OCI-LY7 (cell line): ENCODE measurements at regions not wholly inside any gene's neighbourhood (a gene's known extent, or its start where the extent isn't known, plus 50 kb on each side); places are given as distances from the start of the nearest gene placed in this dataset.

Experiments
- BruUV-seq: library from RNA; stranded (reverse); fragments of 400-500 nt; replicated peaks from 2 replicates; lab custom pipeline; 2021; lab: Mats Ljungman, UMichigan
- CTCF ChIA-PET: fragments of 300-600 bp; sonication (Branson Sonifier 250); formaldehyde crosslinking; loops from one replicate; lab custom pipeline; 2022; ENCODE audit warnings: antibody characterized with exemption; ENCODE audit not compliant: unreplicated experiment; lab: Charles Lee
- POLR2A ChIA-PET: fragments of 300-600 bp; sonication (Branson Sonifier 250); formaldehyde crosslinking; loops from one replicate; lab custom pipeline; 2022; ENCODE audit warnings: antibody characterized with exemption; lab: Charles Lee
- DNase-seq: peaks from one replicate; pipeline ENCODE4 v3.0.0-alpha.2; 2015; ENCODE audit warnings: low spot score
- H2AFZ ChIP-seq: fragments of 200-600 bp; sonication (generic), shearing (Covaris generic); 2 replicates; pipeline ENCODE4 v1.6.1; 2014; ENCODE audit warnings: mild to moderate bottlenecking, antibody characterized with exemption, low read length, moderate library complexity
- H3K27ac ChIP-seq: fragments of 200-600 bp; sonication (generic); 2 replicates; pipeline ENCODE4 v1.5.1; 2014; ENCODE audit warnings: mixed run types, low read depth, mild to moderate bottlenecking, moderate library complexity, low read length, inconsistent platforms; ENCODE audit not compliant: poor library complexity, severe bottlenecking
- H3K36me3 ChIP-seq: fragments of 200-600 bp; sonication (generic); 2 replicates; pipeline ENCODE4 v1.6.1; 2014; ENCODE audit warnings: mild to moderate bottlenecking, antibody characterized with exemption, low read length, moderate library complexity, mixed read lengths; ENCODE audit not compliant: insufficient read depth
- H3K4me1 ChIP-seq: fragments of 200-600 bp; sonication (generic); 2 replicates; pipeline ENCODE4 v1.5.1; 2014; ENCODE audit warnings: mild to moderate bottlenecking, low read length; ENCODE audit not compliant: insufficient read depth, poor library complexity, severe bottlenecking
- H3K4me2 ChIP-seq: fragments of 200-600 bp; sonication (generic); 2 replicates; pipeline ENCODE4 v1.6.1; 2014; ENCODE audit warnings: mild to moderate bottlenecking, low read length
- H3K4me3 ChIP-seq: fragments of 200-600 bp; sonication (generic); 2 replicates; pipeline ENCODE4 v1.5.1; 2014; ENCODE audit warnings: mild to moderate bottlenecking, low read depth, low read length; ENCODE audit not compliant: poor library complexity, severe bottlenecking
- H3K79me2 ChIP-seq: fragments of 200-600 bp; sonication (generic); 2 replicates; pipeline ENCODE4 v1.6.1; 2016; ENCODE audit warnings: low read depth, mild to moderate bottlenecking, low read length, moderate library complexity, mixed read lengths; ENCODE audit not compliant: insufficient read depth
- H3K9me2 ChIP-seq: fragments of 200-600 bp; sonication (generic); 2 replicates; pipeline ENCODE4 v1.6.1; 2016; ENCODE audit warnings: mild to moderate bottlenecking, low read length, mixed read lengths; ENCODE audit not compliant: insufficient read depth
- H3K9me3 ChIP-seq: fragments of 200-600 bp; sonication (generic); 2 replicates; pipeline ENCODE4 v1.6.1; 2014; ENCODE audit warnings: mild to moderate bottlenecking, mixed run types, low read length, mixed read lengths
- H4K20me1 ChIP-seq: fragments of 200-600 bp; sonication (generic); 2 replicates; pipeline ENCODE4 v1.6.1; 2014; ENCODE audit warnings: mild to moderate bottlenecking, antibody characterized with exemption, low read length, moderate library complexity, mixed read lengths; ENCODE audit not compliant: insufficient read depth
- CTCF ChIP-seq: fragments of 200-600 bp; sonication (generic); conservative IDR thresholded peaks from 2 replicates; pipeline ENCODE4 v1.5.1; 2014; ENCODE audit warnings: mild to moderate bottlenecking, antibody characterized with exemption, low read length, moderate library complexity, mixed read lengths
- EZH2phosphoT487 ChIP-seq: fragments of 200-600 bp; sonication (generic); IDR thresholded peaks from 2 replicates; pipeline ENCODE4 v1.6.1; 2018; ENCODE audit warnings: low read depth, borderline replicate concordance, mild to moderate bottlenecking, mixed run types, antibody characterized with exemption, low read length, moderate library complexity, mixed read lengths
- intact Hi-C: fragments of 100-400 bp; cut with micrococcal nuclease; formaldehyde crosslinking; loops from one replicate; pipeline ENCODE4 v1.10.0; 2022; ENCODE audit not compliant: unreplicated experiment

GRCh38 chr5:159705948-159706347, 210.3 kb upstream of the ADRA1B start:
- Histone ChIP-seq H2AFZ (no peak overlapping the region), H3K36me3 (no peaks in the 10 kb centered on the region), H3K9me2 (no peaks in the 10 kb centered on the region), H4K20me1 (no peaks in the 10 kb centered on the region), H3K9me3 (no peaks in the 10 kb centered on the region), H3K4me2 (no peak overlapping the region), H3K4me1 (no peaks in the 10 kb centered on the region), H3K27ac (no peak overlapping the region), H3K4me3 (no peak overlapping the region), H3K79me2 (no peaks in the 10 kb centered on the region)
- ChIA-PET CTCF (no interaction called here), POLR2A (interaction anchor here (0.6 to 2.0 kb wide), 4 partner anchors 8 to 84 kb away, joined by 3 to 6 read pairs (median 3); no protein-coding TSS in a partner anchor)
- intact Hi-C loops, result no loop called here
- DNase-seq, result no peak
- BruUV-seq, result no TSS peak
- TF ChIP-seq CTCF (no peak), EZH2phosphoT487 (no peak)

- Histone ChIP-seq H3K36me3 (no peaks in the 10 kb centered on the region), H3K27ac (no peak overlapping the region), H3K4me3 (no peak overlapping the region), H3K9me2 (no peaks in the 10 kb centered on the region), H3K4me2 (no peak overlapping the region), H3K9me3 (no peaks in the 10 kb centered on the region), H3K4me1 (no peaks in the 10 kb centered on the region), H3K79me2 (no peaks in the 10 kb centered on the region), H4K20me1 (no peaks in the 10 kb centered on the region), H2AFZ (no peak overlapping the region)
- TF ChIP-seq CTCF, result no peak
- no peak for TF ChIP-seq EZH2phosphoT487
- no TSS peak for BruUV-seq
- no peak for DNase-seq
- intact Hi-C loops, result no loop called here
- ChIA-PET CTCF (no interaction called here), POLR2A (no interaction called here)
Observed at GRCh38 chr5:159708090-159708489, 208.2 kb upstream of the ADRA1B start.

- Histone ChIP-seq H3K36me3 (no peaks in the 10 kb centered on the region), H3K4me2 (no peak overlapping the region), H3K27ac (no peak overlapping the region), H3K9me3 (no peaks in the 10 kb centered on the region), H3K9me2 (no peaks in the 10 kb centered on the region), H3K79me2 (no peaks in the 10 kb centered on the region), H3K4me3 (no peak overlapping the region), H4K20me1 (no peaks in the 10 kb centered on the region), H3K4me1 (no peaks in the 10 kb centered on the region), H2AFZ (no peak overlapping the region)
- no peak for DNase-seq
- no peak for TF ChIP-seq EZH2phosphoT487
- TF ChIP-seq CTCF, result no peak
- intact Hi-C loops, result no loop called here
- ChIA-PET CTCF (no interaction called here), POLR2A (no interaction called here)
- BruUV-seq, result no TSS peak
Observed at GRCh38 chr5:159712672-159713071, 203.6 kb upstream of the ADRA1B start.
